NCI-H510A treated with DMSO at 0.1 percent for 48 hours (cell line): ENCODE measurements at regions not wholly inside any gene's neighbourhood (a gene's known extent, or its start where the extent isn't known, plus 50 kb on each side); places are given as distances from the start of the nearest gene placed in this dataset.

Source experiments
- DNase-seq: peaks from one replicate; lab custom pipeline; 2025; lab: John Stamatoyannopoulos, UW

GRCh38 chr7:35536396-35536826, 158.5 kb downstream of the HERPUD2 start:
- DNase-seq: no peak

- no peak for DNase-seq
These were observed 161.0 kb downstream of the HERPUD2 start for GRCh38 chr7:35533902-35534301.

GRCh38 chr7:35530124-35531109, 164.5 kb downstream of the HERPUD2 start:
- DNase-seq: no peak

- DNase-seq: no peak
These were observed 165.2 kb downstream of the HERPUD2 start for GRCh38 chr7:35529713-35530112.

GRCh38 chr7:35528381-35528977, 166.5 kb downstream of the HERPUD2 start:
- DNase-seq: no peak

- DNase-seq: no peak
These were observed 168.3 kb downstream of the HERPUD2 start for GRCh38 chr7:35526645-35527044.

GRCh38 chr7:35524112-35524804, 170.7 kb downstream of the HERPUD2 start:
- DNase-seq: no peak

GRCh38 chr7:35523292-35523691, 171.6 kb downstream of the HERPUD2 start:
- DNase-seq: no peak

- no peak for DNase-seq
These were observed 172.2 kb downstream of the HERPUD2 start for GRCh38 chr7:35522697-35523096.

GRCh38 chr7:35521941-35522340, 173.0 kb downstream of the HERPUD2 start:
- no peak for DNase-seq

- no peak for DNase-seq
These were observed 173.9 kb downstream of the HERPUD2 start for GRCh38 chr7:35520810-35521625.

GRCh38 chr7:35519971-35520809, 174.7 kb downstream of the HERPUD2 start:
- peak; percentile 57 for DNase-seq

GRCh38 chr7:35518767-35519166, 176.2 kb downstream of the HERPUD2 start:
- no peak for DNase-seq

- no peak for DNase-seq
These were observed 178.4 kb downstream of the HERPUD2 start for GRCh38 chr7:35516498-35516897.

GRCh38 chr7:35513828-35514227, 181.1 kb downstream of the HERPUD2 start:
- no peak for DNase-seq

GRCh38 chr7:35513195-35513594, 181.7 kb downstream of the HERPUD2 start:
- DNase-seq: no peak

- DNase-seq: no peak
These were observed 182.2 kb downstream of the HERPUD2 start for GRCh38 chr7:35512716-35513115.

- no peak for DNase-seq
These were observed 186.1 kb downstream of the HERPUD2 start for GRCh38 chr7:35508623-35509400.

- DNase-seq: no peak
These were observed 189.9 kb downstream of the HERPUD2 start for GRCh38 chr7:35505066-35505465.

GRCh38 chr7:35504365-35504764, 190.6 kb downstream of the HERPUD2 start:
- DNase-seq: no peak
